ENCODE measurements at regions not wholly inside any gene's neighbourhood (a gene's known extent, or its start where the extent isn't known, plus 50 kb on each side); places are given as distances from the start of the nearest gene placed in this dataset.

GRCh38 chr2:60603533-60604190 is 50.2 kb upstream of the BCL11A start:
- Histone ChIP-seq H3K27ac (peak overlapping the region; percentile 26), H3K27me3 (no peaks in the 10 kb centered on the region), H3K79me2 (no peaks in the 10 kb centered on the region), H3K4me2 (peak overlapping the region; percentile 42), H3K4me1 (ENCODE audit: insufficient read depth) (no peaks in the 10 kb centered on the region), H3K9me3 (ENCODE audit: low read depth) (no peaks in the 10 kb centered on the region), H4K20me1 (ENCODE audit: insufficient read depth, poor library complexity, severe bottlenecking) (no peaks in the 10 kb centered on the region), H3K36me3 (replicated peaks; ENCODE audit: insufficient read depth, low read depth) (no peaks in the 10 kb centered on the region), H3K4me3 (no peak overlapping the region), H2AFZ (peak overlapping the region; percentile 4), H3K9me2 (replicated peaks; ENCODE audit: insufficient read depth) (no peaks in the 10 kb centered on the region)
- TF ChIP-seq CTCF (IDR thresholded peaks at IDR 0.05; ENCODE audit: poor library complexity) (no peak), EZH2 (IDR thresholded peaks at IDR 0.05; ENCODE audit: borderline replicate concordance) (no peak), EZH2phosphoT487 (IDR thresholded peaks at IDR 0.05; ENCODE audit: low read depth, severe bottlenecking, unreplicated experiment) (no peak)
- DNase-seq (ENCODE audit: low spot score) = no peak
- 75% methylated on average over 6 of the region's 6 CpGs for WGBS (ENCODE audit: low lambda C conversion rate, missing lambda C conversion rate)

- Histone ChIP-seq H4K20me1 (ENCODE audit: insufficient read depth, poor library complexity, severe bottlenecking) (no peaks in the 10 kb centered on the region), H3K27me3 (no peaks in the 10 kb centered on the region), H2AFZ (no peak overlapping the region), H3K79me2 (no peaks in the 10 kb centered on the region), H3K27ac (no peak overlapping the region), H3K4me2 (no peak overlapping the region), H3K4me3 (no peak overlapping the region), H3K36me3 (replicated peaks; ENCODE audit: insufficient read depth, low read depth) (no peaks in the 10 kb centered on the region), H3K9me3 (ENCODE audit: low read depth) (no peaks in the 10 kb centered on the region), H3K4me1 (ENCODE audit: insufficient read depth) (no peaks in the 10 kb centered on the region), H3K9me2 (replicated peaks; ENCODE audit: insufficient read depth) (no peaks in the 10 kb centered on the region)
- TF ChIP-seq EZH2 (IDR thresholded peaks at IDR 0.05; ENCODE audit: borderline replicate concordance) (no peak), EZH2phosphoT487 (IDR thresholded peaks at IDR 0.05; ENCODE audit: low read depth, severe bottlenecking, unreplicated experiment) (no peak), CTCF (IDR thresholded peaks at IDR 0.05; ENCODE audit: poor library complexity) (no peak)
- DNase-seq (ENCODE audit: low spot score) = no peak
- 94% methylated on average over 2 of the region's 2 CpGs for WGBS (ENCODE audit: low lambda C conversion rate, missing lambda C conversion rate)
These were observed 51.1 kb upstream of the BCL11A start for GRCh38 chr2:60604486-60605064.

GRCh38 chr2:60605866-60606265 is 52.4 kb upstream of the BCL11A start:
- H3K9me2 ChIP-seq (replicated peaks; ENCODE audit: insufficient read depth) = no peaks in the 10 kb centered on the region

More at GRCh38 chr2:60605866-60606265, 52.4 kb upstream of the BCL11A start:
- no peak overlapping the region for H3K4me2 ChIP-seq
- H3K4me3 ChIP-seq = no peak overlapping the region
- no peaks in the 10 kb centered on the region for H4K20me1 ChIP-seq (ENCODE audit: insufficient read depth, poor library complexity, severe bottlenecking)
- H3K79me2 ChIP-seq = no peaks in the 10 kb centered on the region
- TF ChIP-seq EZH2phosphoT487 (IDR thresholded peaks at IDR 0.05; ENCODE audit: low read depth, severe bottlenecking, unreplicated experiment) (no peak), CTCF (IDR thresholded peaks at IDR 0.05; ENCODE audit: poor library complexity) (no peak), EZH2 (IDR thresholded peaks at IDR 0.05; ENCODE audit: borderline replicate concordance) (no peak)
- no peak overlapping the region for H2AFZ ChIP-seq
- no peaks in the 10 kb centered on the region for H3K4me1 ChIP-seq (ENCODE audit: insufficient read depth)
- H3K36me3 ChIP-seq (replicated peaks; ENCODE audit: insufficient read depth, low read depth) = no peaks in the 10 kb centered on the region
- H3K27me3 ChIP-seq = no peaks in the 10 kb centered on the region
- WGBS (ENCODE audit: low lambda C conversion rate, missing lambda C conversion rate) = 87% methylated on average over 4 of the region's 4 CpGs
- H3K9me3 ChIP-seq (ENCODE audit: low read depth) = no peaks in the 10 kb centered on the region
- DNase-seq (ENCODE audit: low spot score) = no peak
- no peak overlapping the region for H3K27ac ChIP-seq
